ENCODE measurements at regions not wholly inside any gene's neighbourhood (a gene's known extent, or its start where the extent isn't known, plus 50 kb on each side); places are given as distances from the start of the nearest gene placed in this dataset.

- TF ChIP-seq, protein P1, sequence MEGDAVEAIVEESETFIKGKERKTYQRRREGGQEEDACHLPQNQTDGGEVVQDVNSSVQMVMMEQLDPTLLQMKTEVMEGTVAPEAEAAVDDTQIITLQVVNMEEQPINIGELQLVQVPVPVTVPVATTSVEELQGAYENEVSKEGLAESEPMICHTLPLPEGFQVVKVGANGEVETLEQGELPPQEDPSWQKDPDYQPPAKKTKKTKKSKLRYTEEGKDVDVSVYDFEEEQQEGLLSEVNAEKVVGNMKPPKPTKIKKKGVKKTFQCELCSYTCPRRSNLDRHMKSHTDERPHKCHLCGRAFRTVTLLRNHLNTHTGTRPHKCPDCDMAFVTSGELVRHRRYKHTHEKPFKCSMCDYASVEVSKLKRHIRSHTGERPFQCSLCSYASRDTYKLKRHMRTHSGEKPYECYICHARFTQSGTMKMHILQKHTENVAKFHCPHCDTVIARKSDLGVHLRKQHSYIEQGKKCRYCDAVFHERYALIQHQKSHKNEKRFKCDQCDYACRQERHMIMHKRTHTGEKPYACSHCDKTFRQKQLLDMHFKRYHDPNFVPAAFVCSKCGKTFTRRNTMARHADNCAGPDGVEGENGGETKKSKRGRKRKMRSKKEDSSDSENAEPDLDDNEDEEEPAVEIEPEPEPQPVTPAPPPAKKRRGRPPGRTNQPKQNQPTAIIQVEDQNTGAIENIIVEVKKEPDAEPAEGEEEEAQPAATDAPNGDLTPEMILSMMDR (IDR thresholded peaks at IDR 0.05): no peak
- no peak for TF ChIP-seq POLR2A (IDR thresholded peaks at IDR 0.05)
These were observed 132.3 kb upstream of the ZNF608 start for GRCh38 chr5:124878583-124879342.

Measured in lower leg skin (tissue), 3 donors.